Mammary epithelial cell (primary cell): ENCODE measurements at regions not wholly inside any gene's neighbourhood (a gene's known extent, or its start where the extent isn't known, plus 50 kb on each side); places are given as distances from the start of the nearest gene placed in this dataset.

Source experiments
- EZH2 ChIP-seq: IDR thresholded peaks from 2 replicates; pipeline ENCODE4 v1.6.1; 2012; ENCODE audit warnings: low read length, inconsistent platforms, borderline replicate concordance
- TF ChIP-seq, protein P1 (sequence below), 2 donors: IDR thresholded peaks in 1 of 2; conservative IDR thresholded peaks in 1 of 2; 2 replicates each; pipeline ENCODE4 v1.5.1; 2011 to 2012; ENCODE audit warnings: inconsistent platforms in 2 of 2, low read length in 2 of 2, mild to moderate bottlenecking in 2 of 2, control low read depth in 1 of 2, low read depth in 1 of 2; ENCODE audit not compliant: insufficient read depth in 1 of 2; ENCODE audit errors: extremely low read depth in 1 of 2

DNA sequence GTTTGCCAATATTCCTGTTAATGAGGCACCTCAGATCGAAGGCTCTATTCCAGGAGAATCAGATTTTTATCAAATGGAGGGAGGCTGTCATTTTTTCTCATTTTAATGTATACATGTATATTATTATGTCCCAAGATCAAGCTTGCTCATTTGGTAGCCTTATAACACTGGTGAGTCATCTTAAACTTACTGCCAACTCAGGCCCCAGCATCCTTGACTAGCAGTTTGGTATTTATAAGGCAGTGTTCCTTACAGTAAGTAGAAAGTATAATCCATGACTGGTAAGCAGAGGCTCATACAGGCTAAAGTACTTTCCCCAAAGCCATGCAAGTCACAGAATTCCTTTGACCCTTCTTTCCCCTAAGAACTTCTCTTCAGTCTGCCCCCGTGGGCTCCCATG lies 90.7 kb upstream of the NR3C1 start:
- TF ChIP-seq, protein P1, sequence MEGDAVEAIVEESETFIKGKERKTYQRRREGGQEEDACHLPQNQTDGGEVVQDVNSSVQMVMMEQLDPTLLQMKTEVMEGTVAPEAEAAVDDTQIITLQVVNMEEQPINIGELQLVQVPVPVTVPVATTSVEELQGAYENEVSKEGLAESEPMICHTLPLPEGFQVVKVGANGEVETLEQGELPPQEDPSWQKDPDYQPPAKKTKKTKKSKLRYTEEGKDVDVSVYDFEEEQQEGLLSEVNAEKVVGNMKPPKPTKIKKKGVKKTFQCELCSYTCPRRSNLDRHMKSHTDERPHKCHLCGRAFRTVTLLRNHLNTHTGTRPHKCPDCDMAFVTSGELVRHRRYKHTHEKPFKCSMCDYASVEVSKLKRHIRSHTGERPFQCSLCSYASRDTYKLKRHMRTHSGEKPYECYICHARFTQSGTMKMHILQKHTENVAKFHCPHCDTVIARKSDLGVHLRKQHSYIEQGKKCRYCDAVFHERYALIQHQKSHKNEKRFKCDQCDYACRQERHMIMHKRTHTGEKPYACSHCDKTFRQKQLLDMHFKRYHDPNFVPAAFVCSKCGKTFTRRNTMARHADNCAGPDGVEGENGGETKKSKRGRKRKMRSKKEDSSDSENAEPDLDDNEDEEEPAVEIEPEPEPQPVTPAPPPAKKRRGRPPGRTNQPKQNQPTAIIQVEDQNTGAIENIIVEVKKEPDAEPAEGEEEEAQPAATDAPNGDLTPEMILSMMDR (conservative IDR thresholded peaks at IDR 0.05 in 1 of 2, IDR thresholded peaks at IDR 0.05 in 1 of 2; ENCODE audit: extremely low read depth in 1 of 2, insufficient read depth in 1 of 2, low read depth in 1 of 2, low read length in 2 of 2), result no peak
- TF ChIP-seq EZH2, result no peak
